ENCODE measurements at regions not wholly inside any gene's neighbourhood (a gene's known extent, or its start where the extent isn't known, plus 50 kb on each side); places are given as distances from the start of the nearest gene placed in this dataset.

- no peak for DNase-seq (ENCODE audit: low spot score in 2 of 2)
- 56% methylated on average over 2 of the region's 2 CpGs for WGBS
- Histone ChIP-seq H3K4me3 (no peak overlapping the region), H3K9me3 (no peaks in the 10 kb centered on the region), H3K36me3 (no peaks in the 10 kb centered on the region), H3K27ac (no peak overlapping the region), H3K27me3 (no peaks in the 10 kb centered on the region), H3K4me1 (no peaks in the 10 kb centered on the region)
- TF ChIP-seq EP300 (IDR thresholded peaks at IDR 0.05) = no peak
- TF ChIP-seq, protein P1, sequence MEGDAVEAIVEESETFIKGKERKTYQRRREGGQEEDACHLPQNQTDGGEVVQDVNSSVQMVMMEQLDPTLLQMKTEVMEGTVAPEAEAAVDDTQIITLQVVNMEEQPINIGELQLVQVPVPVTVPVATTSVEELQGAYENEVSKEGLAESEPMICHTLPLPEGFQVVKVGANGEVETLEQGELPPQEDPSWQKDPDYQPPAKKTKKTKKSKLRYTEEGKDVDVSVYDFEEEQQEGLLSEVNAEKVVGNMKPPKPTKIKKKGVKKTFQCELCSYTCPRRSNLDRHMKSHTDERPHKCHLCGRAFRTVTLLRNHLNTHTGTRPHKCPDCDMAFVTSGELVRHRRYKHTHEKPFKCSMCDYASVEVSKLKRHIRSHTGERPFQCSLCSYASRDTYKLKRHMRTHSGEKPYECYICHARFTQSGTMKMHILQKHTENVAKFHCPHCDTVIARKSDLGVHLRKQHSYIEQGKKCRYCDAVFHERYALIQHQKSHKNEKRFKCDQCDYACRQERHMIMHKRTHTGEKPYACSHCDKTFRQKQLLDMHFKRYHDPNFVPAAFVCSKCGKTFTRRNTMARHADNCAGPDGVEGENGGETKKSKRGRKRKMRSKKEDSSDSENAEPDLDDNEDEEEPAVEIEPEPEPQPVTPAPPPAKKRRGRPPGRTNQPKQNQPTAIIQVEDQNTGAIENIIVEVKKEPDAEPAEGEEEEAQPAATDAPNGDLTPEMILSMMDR (IDR thresholded peaks at IDR 0.05) = no peak
- no peak for TF ChIP-seq POLR2A (IDR thresholded peaks at IDR 0.05)
- TF ChIP-seq POLR2AphosphoS5 (IDR thresholded peaks at IDR 0.05) = no peak
These were observed 144.2 kb upstream of the SPON1 start for GRCh38 chr11:13818325-13818724.

DNA sequence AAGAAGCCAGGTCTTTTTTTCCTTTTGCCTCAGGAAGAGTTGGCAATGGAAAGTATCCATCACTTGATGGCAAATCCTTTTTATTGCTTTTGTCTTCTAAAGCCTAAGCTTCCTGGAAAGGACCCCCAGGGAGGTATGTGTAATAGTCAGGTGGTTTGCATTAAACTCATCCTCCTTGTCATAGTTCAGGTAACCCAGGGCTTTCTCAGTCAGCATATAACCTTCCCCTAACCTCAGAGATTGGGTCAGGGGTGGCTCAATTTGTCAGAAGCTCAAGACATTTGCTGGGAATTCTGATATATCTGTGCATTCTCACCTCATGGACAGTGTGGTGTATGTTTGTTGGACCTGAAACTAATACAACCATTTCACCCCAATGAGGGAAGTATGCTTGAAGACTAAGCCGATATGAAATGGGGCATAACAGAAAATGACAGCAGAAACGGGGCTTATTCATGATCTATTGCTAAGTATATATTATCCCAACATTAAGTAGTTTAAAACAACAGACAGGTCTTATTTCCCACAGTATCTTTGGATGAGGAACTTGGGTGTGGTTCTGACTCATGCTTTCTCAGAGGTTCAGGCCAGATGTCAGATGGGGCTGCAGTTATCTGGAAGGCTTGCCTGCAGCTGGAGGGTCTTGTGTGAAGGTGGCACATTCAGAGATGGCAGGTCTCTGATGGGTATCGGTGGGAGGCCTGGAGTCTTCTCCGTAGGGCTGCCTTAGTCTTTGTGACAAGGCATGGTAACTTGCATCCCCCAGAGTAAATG, 135.8 kb upstream of the SPON1 start:
- no peak overlapping the region for H3K27ac ChIP-seq
- no peak for DNase-seq (ENCODE audit: low spot score in 2 of 2)
- H3K9me3 ChIP-seq = no peaks in the 10 kb centered on the region
- no peak overlapping the region for H3K4me3 ChIP-seq
- 48% methylated on average over 4 of the region's 4 CpGs for WGBS
- no peaks in the 10 kb centered on the region for H3K27me3 ChIP-seq
- no peak for TF ChIP-seq EP300 (IDR thresholded peaks at IDR 0.05)
- no peak for TF ChIP-seq POLR2AphosphoS5 (IDR thresholded peaks at IDR 0.05)
- no peak for TF ChIP-seq POLR2A (IDR thresholded peaks at IDR 0.05)
- TF ChIP-seq, protein P1 (IDR thresholded peaks at IDR 0.05) = no peak
- no peaks in the 10 kb centered on the region for H3K36me3 ChIP-seq
- peaks cover 7% of the 10 kb centered on the region for H3K4me1 ChIP-seq

- H3K27me3 ChIP-seq = no peaks in the 10 kb centered on the region
- H3K4me3 ChIP-seq = no peak overlapping the region
- no peaks in the 10 kb centered on the region for H3K9me3 ChIP-seq
- H3K4me1 ChIP-seq = peaks cover 6% of the 10 kb centered on the region
- no peak for DNase-seq (ENCODE audit: low spot score in 2 of 2)
- H3K36me3 ChIP-seq = no peaks in the 10 kb centered on the region
- H3K27ac ChIP-seq = no peak overlapping the region
- TF ChIP-seq POLR2A (IDR thresholded peaks at IDR 0.05) (no peak), EP300 (IDR thresholded peaks at IDR 0.05) (no peak), POLR2AphosphoS5 (IDR thresholded peaks at IDR 0.05) (no peak)
- TF ChIP-seq, protein P1 (IDR thresholded peaks at IDR 0.05) = no peak
These were observed 130.8 kb upstream of the SPON1 start for GRCh38 chr11:13831696-13832095.

- Histone ChIP-seq H3K4me1 (no peaks in the 10 kb centered on the region), H3K36me3 (no peaks in the 10 kb centered on the region), H3K4me3 (no peak overlapping the region), H3K27me3 (no peaks in the 10 kb centered on the region), H3K27ac (no peak overlapping the region), H3K9me3 (no peaks in the 10 kb centered on the region)
- TF ChIP-seq, protein P1 (IDR thresholded peaks at IDR 0.05) = peak in 1 of 2 donors; percentile 10
- no peak for TF ChIP-seq POLR2AphosphoS5 (IDR thresholded peaks at IDR 0.05)
- WGBS = 68% methylated on average over 3 of the region's 3 CpGs
- no peak for DNase-seq (ENCODE audit: low spot score in 2 of 2)
These were observed 128.1 kb upstream of the SPON1 start for GRCh38 chr11:13834463-13834862.

DNA sequence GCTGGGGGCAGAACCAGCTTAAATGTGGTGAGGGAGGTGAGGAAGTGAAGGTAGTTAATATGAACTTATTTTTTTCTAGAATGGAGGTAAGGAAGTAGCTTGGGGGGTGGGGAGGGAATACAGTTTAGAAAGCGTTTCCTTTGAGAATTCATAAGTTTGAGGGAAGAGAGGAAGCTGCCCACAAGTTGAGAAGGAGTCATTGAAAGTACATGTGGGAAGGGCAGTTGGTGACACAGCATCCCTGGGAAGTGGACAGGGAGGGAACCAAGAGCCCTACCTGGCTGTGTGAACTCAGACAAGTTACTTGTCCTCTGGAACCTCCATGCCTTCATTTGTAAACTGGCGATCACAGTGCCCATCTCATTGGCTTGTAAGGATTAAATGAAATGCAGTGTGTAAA, 125.9 kb upstream of the SPON1 start:
- Histone ChIP-seq H3K4me1 (no peaks in the 10 kb centered on the region), H3K36me3 (no peaks in the 10 kb centered on the region), H3K4me3 (no peak overlapping the region), H3K9me3 (no peaks in the 10 kb centered on the region), H3K27me3 (no peaks in the 10 kb centered on the region), H3K27ac (no peak overlapping the region)
- 89% methylated on average over 2 of the region's 2 CpGs for WGBS
- TF ChIP-seq EP300 (IDR thresholded peaks at IDR 0.05) (no peak), POLR2AphosphoS5 (IDR thresholded peaks at IDR 0.05) (no peak), POLR2A (IDR thresholded peaks at IDR 0.05) (no peak)
- no peak for DNase-seq (ENCODE audit: low spot score in 2 of 2)

DNA sequence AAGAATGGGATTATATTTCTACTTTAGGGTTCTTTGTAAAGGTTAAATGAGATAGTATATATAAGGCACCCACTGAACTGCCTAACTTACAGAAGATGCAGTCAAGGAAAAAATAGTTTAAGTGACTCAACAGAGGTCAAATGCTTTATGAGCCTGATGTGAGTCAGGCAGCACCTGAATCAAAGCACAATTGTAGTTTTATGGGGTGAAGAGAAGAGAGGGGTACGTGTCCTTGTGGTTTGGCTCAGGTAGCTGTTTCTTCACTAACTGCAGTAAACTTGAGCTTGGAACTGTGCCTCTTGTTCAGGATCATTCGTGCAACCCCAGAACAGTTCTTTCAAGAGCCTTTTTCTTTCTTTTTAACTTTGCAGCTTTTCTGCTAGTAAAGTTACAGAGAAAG, 125.2 kb upstream of the SPON1 start:
- DNase-seq (ENCODE audit: low spot score in 2 of 2) = no peak
- 41% methylated on average over 2 of the region's 2 CpGs for WGBS
- no peaks in the 10 kb centered on the region for H3K4me1 ChIP-seq
- TF ChIP-seq, protein P1 (IDR thresholded peaks at IDR 0.05) = no peak
- no peak for TF ChIP-seq POLR2AphosphoS5 (IDR thresholded peaks at IDR 0.05)
- TF ChIP-seq POLR2A (IDR thresholded peaks at IDR 0.05) = no peak
- TF ChIP-seq EP300 (IDR thresholded peaks at IDR 0.05) = no peak
- H3K36me3 ChIP-seq = no peaks in the 10 kb centered on the region
- H3K27ac ChIP-seq = no peak overlapping the region
- H3K9me3 ChIP-seq = no peaks in the 10 kb centered on the region
- H3K4me3 ChIP-seq = no peak overlapping the region
- no peaks in the 10 kb centered on the region for H3K27me3 ChIP-seq
